NCI-H524 (cell line): ENCODE measurements at regions not wholly inside any gene's neighbourhood (a gene's known extent, or its start where the extent isn't known, plus 50 kb on each side); places are given as distances from the start of the nearest gene placed in this dataset.
"Not testable (repeated sequence)": the region's sequence is repeated elsewhere in the genome, so short reads cannot be mapped to it uniquely, and the experiment has no call there.

Experiments
- DNase-seq, 2 experiments: peaks; one replicate each; lab custom pipeline; 2025; lab: John Stamatoyannopoulos, UW

- DNase-seq, result no peak
Measured at GRCh38 chr3:33919312-33920120, 121.1 kb downstream of the PDCD6IP start.

- no peak for DNase-seq
Measured at GRCh38 chr3:33920511-33920910, 122.1 kb downstream of the PDCD6IP start.

GRCh38 chr3:33921608-33922007, 123.2 kb downstream of the PDCD6IP start:
- no peak for DNase-seq

- no peak for DNase-seq
Measured at GRCh38 chr3:33926998-33927605, 128.7 kb downstream of the PDCD6IP start.

GRCh38 chr3:33929813-33930212, 131.4 kb downstream of the PDCD6IP start:
- DNase-seq, result no peak

GRCh38 chr3:33931512-33931911, 133.1 kb downstream of the PDCD6IP start:
- no peak for DNase-seq

- no peak for DNase-seq
Measured at GRCh38 chr3:33932010-33932764, 133.8 kb downstream of the PDCD6IP start.

GRCh38 chr3:33936171-33936920, 137.9 kb downstream of the PDCD6IP start:
- DNase-seq, result no peak

GRCh38 chr3:33936921-33937525, 138.6 kb downstream of the PDCD6IP start:
- DNase-seq, result no peak

- no peak for DNase-seq
Measured at GRCh38 chr3:33937628-33938027, 139.2 kb downstream of the PDCD6IP start.

- no peak for DNase-seq
Measured at GRCh38 chr3:33940149-33940548, 141.7 kb downstream of the PDCD6IP start.

GRCh38 chr3:33940736-33941135, 142.3 kb downstream of the PDCD6IP start:
- DNase-seq, result no peak

GRCh38 chr3:33941804-33942203, 143.4 kb downstream of the PDCD6IP start:
- no peak for DNase-seq

GRCh38 chr3:33942483-33943150, 144.2 kb downstream of the PDCD6IP start:
- DNase-seq, result no peak

GRCh38 chr3:33943277-33943676, 144.8 kb downstream of the PDCD6IP start:
- no peak for DNase-seq

- not testable (repeated sequence) for DNase-seq
Measured at GRCh38 chr3:33946612-33947011, 148.2 kb downstream of the PDCD6IP start.

GRCh38 chr3:33947272-33948195, 149.1 kb downstream of the PDCD6IP start:
- no peak for DNase-seq

GRCh38 chr3:33949074-33949473, 150.6 kb downstream of the PDCD6IP start:
- no peak for DNase-seq

- DNase-seq, result no peak
Measured at GRCh38 chr3:33954956-33955355, 156.5 kb downstream of the PDCD6IP start.

GRCh38 chr3:33956206-33956605, 157.8 kb downstream of the PDCD6IP start:
- DNase-seq, result no peak
